OCI-M2 (cell line): ENCODE measurements at regions not wholly inside any gene's neighbourhood (a gene's known extent, or its start where the extent isn't known, plus 50 kb on each side); places are given as distances from the start of the nearest gene placed in this dataset.
"Not testable (repeated sequence)": the region's sequence is repeated elsewhere in the genome, so short reads cannot be mapped to it uniquely, and the experiment has no call there.

Experiments used
- DNase-seq: peaks from one replicate; lab custom pipeline; 2025; ENCODE audit not compliant: unreplicated experiment; lab: John Stamatoyannopoulos, UW

GRCh38 chr14:27862684-27863083, 903.9 kb upstream of the FOXG1 start:
- no peak for DNase-seq

GRCh38 chr14:27863166-27863565, 903.4 kb upstream of the FOXG1 start:
- no peak for DNase-seq

GRCh38 chr14:27881063-27881462, 885.5 kb upstream of the FOXG1 start:
- no peak for DNase-seq

GRCh38 chr14:27881646-27882045, 884.9 kb upstream of the FOXG1 start:
- DNase-seq, result no peak

GRCh38 chr14:27886256-27886655, 880.3 kb upstream of the FOXG1 start:
- no peak for DNase-seq

GRCh38 chr14:27890259-27890658, 876.3 kb upstream of the FOXG1 start:
- DNase-seq, result no peak

GRCh38 chr14:27908484-27908883, 858.1 kb upstream of the FOXG1 start:
- not testable (repeated sequence) for DNase-seq

GRCh38 chr14:27916326-27916725, 850.3 kb upstream of the FOXG1 start:
- DNase-seq, result no peak

GRCh38 chr14:27917896-27918295, 848.7 kb upstream of the FOXG1 start:
- no peak for DNase-seq

- DNase-seq, result no peak
Observed at GRCh38 chr14:27927519-27927918, 839.1 kb upstream of the FOXG1 start.

GRCh38 chr14:27929797-27930347, 836.7 kb upstream of the FOXG1 start:
- DNase-seq, result no peak

- no peak for DNase-seq
Observed at GRCh38 chr14:27938392-27938791, 828.2 kb upstream of the FOXG1 start.

- DNase-seq, result no peak
Observed at GRCh38 chr14:27945512-27945911, 821.1 kb upstream of the FOXG1 start.

GRCh38 chr14:27958757-27959156, 807.8 kb upstream of the FOXG1 start:
- no peak for DNase-seq

- DNase-seq, result no peak
Observed at GRCh38 chr14:27995691-27996090, 770.9 kb upstream of the FOXG1 start.

- DNase-seq, result no peak
Observed at GRCh38 chr14:28001002-28001401, 765.6 kb upstream of the FOXG1 start.

- DNase-seq, result no peak
Observed at GRCh38 chr14:28012629-28013415, 753.8 kb upstream of the FOXG1 start.

GRCh38 chr14:28020112-28020511, 746.5 kb upstream of the FOXG1 start:
- no peak for DNase-seq

GRCh38 chr14:28023853-28024252, 742.7 kb upstream of the FOXG1 start:
- no peak for DNase-seq

- DNase-seq, result no peak
Observed at GRCh38 chr14:28052251-28052650, 714.3 kb upstream of the FOXG1 start.

- no peak for DNase-seq
Observed at GRCh38 chr14:28055008-28055407, 711.6 kb upstream of the FOXG1 start.

- peak; percentile 27 for DNase-seq
Observed at GRCh38 chr14:28057359-28058296, 709.0 kb upstream of the FOXG1 start.
